Endodermal cell (in vitro differentiated cells): ENCODE measurements at regions not wholly inside any gene's neighbourhood (a gene's known extent, or its start where the extent isn't known, plus 50 kb on each side); places are given as distances from the start of the nearest gene placed in this dataset.
"Not testable (repeated sequence)": the region's sequence is repeated elsewhere in the genome, so short reads cannot be mapped to it uniquely, and the experiment has no call there.

Experiments
- DNase-seq: peaks from one replicate; pipeline ENCODE4 v3.0.0-alpha.2; 2017
- H3K27ac ChIP-seq: 2 replicates; pipeline ENCODE4 v1.5.1; 2013; ENCODE audit warnings: mild to moderate bottlenecking, low read depth, low read length, moderate library complexity
- H3K27me3 ChIP-seq: 2 replicates; pipeline ENCODE4 v1.6.1; 2013; ENCODE audit warnings: mild to moderate bottlenecking, low read length, moderate library complexity; ENCODE audit not compliant: insufficient read depth, control insufficient read depth, poor library complexity, severe bottlenecking
- H3K36me3 ChIP-seq: 2 replicates; pipeline ENCODE4 v1.7.0; 2013; ENCODE audit warnings: mild to moderate bottlenecking, low read length, moderate library complexity; ENCODE audit not compliant: control insufficient read depth, insufficient read depth
- H3K4me1 ChIP-seq: one replicate; pipeline ENCODE4 v1.7.0; 2013; ENCODE audit warnings: low read length; ENCODE audit not compliant: control insufficient read depth, insufficient read depth
- H3K4me3 ChIP-seq: 2 replicates; pipeline ENCODE4 v1.5.1; 2013; ENCODE audit warnings: mild to moderate bottlenecking, low read length, moderate library complexity
- H3K9ac ChIP-seq: 2 replicates; pipeline ENCODE4 v1.6.1; 2013; ENCODE audit warnings: mild to moderate bottlenecking, low read length, moderate library complexity; ENCODE audit not compliant: poor library complexity, severe bottlenecking; ENCODE audit errors: extremely low read depth
- H3K9me3 ChIP-seq: 2 replicates; pipeline ENCODE4 v1.6.1; 2013; ENCODE audit warnings: mild to moderate bottlenecking, low read length, moderate library complexity; ENCODE audit not compliant: control insufficient read depth
- H3K27ac Mint-ChIP-seq: 2 replicates; pipeline ENCODE4 v1.8.0; 2020; ENCODE audit warnings: mixed read lengths
- H3K27me3 Mint-ChIP-seq: 2 replicates; pipeline ENCODE4 v1.8.0; 2021; ENCODE audit warnings: mild to moderate bottlenecking, mixed read lengths; ENCODE audit not compliant: insufficient read depth
- H3K36me3 Mint-ChIP-seq: 2 replicates; pipeline ENCODE4 v1.8.0; 2020; ENCODE audit warnings: low read depth, mixed read lengths
- H3K4me1 Mint-ChIP-seq: 2 replicates; pipeline ENCODE4 v1.8.0; 2020; ENCODE audit warnings: mixed read lengths
- H3K4me3 Mint-ChIP-seq: 2 replicates; pipeline ENCODE4 v1.8.0; 2020; ENCODE audit warnings: mild to moderate bottlenecking, moderate library complexity, mixed read lengths
- H3K9me3 Mint-ChIP-seq: 2 replicates; pipeline ENCODE4 v1.8.0; 2020; ENCODE audit warnings: mild to moderate bottlenecking, mixed read lengths
- CTCF ChIP-seq: fragments of 200-600 bp; sonication (generic); conservative IDR thresholded peaks from 2 replicates; pipeline ENCODE4 v1.5.0; 2021; ENCODE audit warnings: antibody characterized with exemption, mild to moderate bottlenecking
- WGBS, 2 experiments: methylation state at CpG; one replicate each; pipeline versions ENCODE4 v1.1.5 to v1.1.7; 2013; ENCODE audit warnings: missing lambda C conversion rate in 2 of 2, mixed read lengths in 1 of 2; ENCODE audit not compliant: insufficient coverage in 1 of 2, insufficient read length in 1 of 2; 5-methylcytosine and 5-hydroxymethylcytosine counted together

DNA sequence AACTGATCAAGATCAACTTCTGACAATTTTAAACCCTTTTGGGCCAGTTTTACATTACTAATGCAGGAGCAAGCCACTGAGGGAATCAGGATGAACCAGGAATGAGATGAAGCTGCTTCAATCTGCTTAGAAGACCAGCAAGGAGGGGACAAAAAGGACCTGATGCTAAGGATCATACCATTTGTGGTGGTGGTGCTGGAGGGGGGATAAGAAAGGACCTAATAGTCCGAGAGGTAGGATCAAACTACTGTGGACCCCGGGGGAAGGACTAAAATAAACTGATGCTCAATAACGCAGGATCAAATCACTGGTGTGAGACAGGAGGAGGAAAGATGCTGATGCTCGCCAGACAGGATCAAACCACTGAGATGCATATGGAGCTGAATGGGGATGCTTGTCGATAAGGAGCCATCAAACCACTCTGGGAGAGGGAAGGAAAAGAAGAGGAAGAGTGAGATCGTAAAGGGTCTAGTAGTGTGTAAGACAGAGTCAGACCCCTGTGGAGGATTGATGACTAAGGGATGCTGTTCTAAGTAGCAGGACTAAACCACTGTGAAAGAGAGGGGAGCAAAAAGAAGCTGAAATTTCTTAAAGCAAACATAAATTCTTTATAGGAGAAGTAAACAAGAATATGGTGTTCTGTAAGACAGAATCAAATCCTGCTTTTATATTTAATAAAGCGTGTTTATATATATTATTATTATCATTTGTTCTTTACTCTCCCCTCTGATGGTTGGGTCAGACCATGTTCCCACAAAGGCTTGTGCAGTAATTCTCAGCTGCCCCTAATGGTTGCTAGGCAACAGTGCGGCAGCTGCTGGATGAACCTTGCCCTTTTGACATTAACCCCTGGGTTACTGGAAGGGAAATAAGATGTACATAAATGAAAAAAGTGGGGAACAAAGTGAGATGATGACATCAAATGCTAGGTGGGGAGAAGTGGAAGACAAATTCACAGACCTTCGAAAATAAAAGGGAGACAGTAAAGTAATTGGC lies 432.5 kb upstream of the FGF16 start:
- peak; percentile 72 for DNase-seq
- 28 to 30% methylated on average over 5 to 7 of the region's 9 CpGs for WGBS, 2 experiments
- no peak for TF ChIP-seq CTCF
- Mint-ChIP-seq H3K27ac (no peak overlapping the region), H3K27me3 (no peaks in the 10 kb centered on the region), H3K4me1 (no peaks in the 10 kb centered on the region), H3K9me3 (peaks cover 28% of the 10 kb centered on the region), H3K36me3 (no peaks in the 10 kb centered on the region), H3K4me3 (no peak overlapping the region)
- Histone ChIP-seq H3K36me3 (no peaks in the 10 kb centered on the region), H3K27ac (peak overlapping the region; percentile 96), H3K9me3 (no peaks in the 10 kb centered on the region), H3K4me1 (no peaks in the 10 kb centered on the region), H3K27me3 (no peaks in the 10 kb centered on the region), H3K9ac (no peak overlapping the region), H3K4me3 (no peak overlapping the region)

- Mint-ChIP-seq H3K27ac (no peak overlapping the region), H3K4me3 (no peak overlapping the region), H3K36me3 (no peaks in the 10 kb centered on the region), H3K27me3 (no peaks in the 10 kb centered on the region), H3K4me1 (no peaks in the 10 kb centered on the region), H3K9me3 (peaks cover 24% of the 10 kb centered on the region)
- no peaks in the 10 kb centered on the region for H3K36me3 ChIP-seq
- H3K9ac ChIP-seq, result no peak overlapping the region
- no peaks in the 10 kb centered on the region for H3K27me3 ChIP-seq
- no peak overlapping the region for H3K27ac ChIP-seq
- H3K4me3 ChIP-seq, result no peak overlapping the region
- WGBS, 2 experiments, result 100% methylated on average over 2 to 3 of the region's 3 CpGs
- no peaks in the 10 kb centered on the region for H3K4me1 ChIP-seq
- DNase-seq, result no peak
- no peak for TF ChIP-seq CTCF
- H3K9me3 ChIP-seq, result no peaks in the 10 kb centered on the region
These were observed 430.1 kb upstream of the FGF16 start for GRCh38 chrX:77017093-77017492.

DNA sequence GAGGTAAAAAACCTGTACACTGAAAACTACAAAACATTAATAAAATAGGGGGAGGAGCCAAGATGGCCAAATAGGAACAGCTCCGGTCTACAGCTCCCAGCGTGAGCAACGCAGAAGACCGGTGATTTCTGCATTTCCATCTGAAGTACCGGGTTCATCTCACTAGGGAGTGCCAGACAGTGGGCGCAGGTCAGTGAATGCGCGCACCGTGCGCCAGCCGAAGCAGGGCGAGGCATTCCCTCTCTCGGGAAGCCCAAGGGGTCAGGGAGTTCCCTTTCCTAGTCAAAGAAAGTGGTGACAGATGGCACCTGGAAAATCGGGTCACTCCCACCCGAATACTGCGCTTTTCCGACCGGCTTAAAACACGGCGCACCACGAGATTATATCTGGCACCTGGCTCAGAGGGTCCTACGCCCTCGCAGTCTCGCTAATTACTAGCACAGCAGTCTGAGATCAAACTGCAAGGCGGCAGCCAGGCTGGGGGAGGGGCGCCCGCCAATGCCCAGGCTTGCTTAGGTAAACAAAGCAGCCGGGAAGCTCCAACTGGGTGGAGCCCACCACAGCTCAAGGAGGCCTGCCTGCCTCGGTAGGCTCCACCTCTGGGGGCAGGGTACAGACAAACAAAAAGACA lies 400.9 kb upstream of the FGF16 start:
- Histone ChIP-seq H3K4me3 (peak overlapping the region; percentile 80), H3K27ac (peak overlapping the region; percentile 32)
- DNase-seq, result peak; percentile 77
- H3K9ac ChIP-seq, H3K27me3 Mint-ChIP-seq, H3K36me3 ChIP-seq, H3K9me3 ChIP-seq, H3K36me3 Mint-ChIP-seq, H3K4me1 ChIP-seq, H3K4me1 Mint-ChIP-seq, H3K27me3 ChIP-seq: not testable (repeated sequence)
- H3K27ac Mint-ChIP-seq, result peak overlapping the region; percentile 88
- WGBS, 2 experiments, result 4% methylated on average over 29 of the region's 29 CpGs; no CpG with 5 or more reads in 1 of the 2 experiments
- peak; percentile 51 for TF ChIP-seq CTCF
- H3K4me3 Mint-ChIP-seq, result peak overlapping the region; percentile 67
- H3K9me3 Mint-ChIP-seq, result peaks cover 82% of the 10 kb centered on the region
